H1 (cell line): ENCODE measurements at regions not wholly inside any gene's neighbourhood (a gene's known extent, or its start where the extent isn't known, plus 50 kb on each side); places are given as distances from the start of the nearest gene placed in this dataset.

Experiments
- CTCF ChIA-PET: fragments of 300-600 bp; sonication (Branson Sonifier 250); formaldehyde crosslinking; loops from one replicate; lab custom pipeline; 2021; ENCODE audit not compliant: partially characterized antibody; lab: Charles Lee
- POLR2A ChIA-PET: fragments of 300-600 bp; sonication (Branson Sonifier 250); formaldehyde crosslinking; loops from one replicate; lab custom pipeline; 2021; ENCODE audit warnings: inconsistent platforms; ENCODE audit not compliant: partially characterized antibody; lab: Charles Lee
- DNase-seq, 2 experiments: peaks; one replicate each; pipeline versions ENCODE4 v3.0.0 to v3.0.0-alpha.2; 2010 to 2022; ENCODE audit warnings: low spot score in 2 of 2, low read depth in 1 of 2, mixed read lengths in 1 of 2
- FAIRE-seq: peaks from 2 replicates; lab custom pipeline; 2011; peaks lifted over from hg19 to GRCh38; lab: Jason Lieb, UNC
- H2AFZ ChIP-seq: 2 replicates; pipeline ENCODE4 v1.8.1; 2012; ENCODE audit warnings: low read length, inconsistent platforms
- H2AK5ac ChIP-seq: 2 replicates; pipeline ENCODE4 v1.6.1; 2013; ENCODE audit warnings: low read depth, low read length
- H2BK120ac ChIP-seq: replicated peaks from 2 replicates; pipeline ENCODE3; 2013; ENCODE audit warnings: low read depth, low read length, inconsistent platforms
- H2BK12ac ChIP-seq: 2 replicates; pipeline ENCODE4 v1.6.1; 2013; ENCODE audit warnings: low read depth, low read length
- H2BK15ac ChIP-seq: 2 replicates; pipeline ENCODE4 v1.6.1; 2013; ENCODE audit warnings: low read length
- H2BK20ac ChIP-seq: 2 replicates; pipeline ENCODE4 v1.6.1; 2013; ENCODE audit warnings: low read length
- H2BK5ac ChIP-seq: 2 replicates; pipeline ENCODE4 v1.6.1; 2013; ENCODE audit warnings: low read depth, low read length
- H3K14ac ChIP-seq: 2 replicates; pipeline ENCODE4 v1.6.1; 2013; ENCODE audit warnings: inconsistent platforms; ENCODE audit not compliant: insufficient read length
- H3K18ac ChIP-seq: 2 replicates; pipeline ENCODE4 v1.6.1; 2013; ENCODE audit warnings: low read length; ENCODE audit errors: extremely low read depth
- H3K23ac ChIP-seq: 2 replicates; pipeline ENCODE4 v1.6.1; 2013; ENCODE audit warnings: inconsistent platforms; ENCODE audit not compliant: insufficient read length
- H3K23me2 ChIP-seq: 2 replicates; pipeline ENCODE4 v1.6.1; 2013; ENCODE audit warnings: low read depth, low read length
- H3K27ac ChIP-seq: 2 replicates; pipeline ENCODE4 v1.6.1; 2011; ENCODE audit warnings: low read depth, low read length, inconsistent platforms
- H3K27me3 ChIP-seq, 4 experiments: replicated peaks in 1 of 4; 1 replicate in 1 of 4; 2 replicates in 3 of 4; pipeline versions ENCODE4 v1.6.1 to v1.8.1; 2011 to 2013; ENCODE audit warnings: low read length in 3 of 4, mild to moderate bottlenecking in 3 of 4, inconsistent platforms in 2 of 4, mixed read lengths in 2 of 4, moderate library complexity in 1 of 4; ENCODE audit not compliant: control insufficient read depth in 3 of 4, insufficient read depth in 3 of 4; ENCODE audit errors: extremely low read depth in 1 of 4
- H3K36me3 ChIP-seq, 4 experiments: 2 replicates each; pipeline versions ENCODE4 v1.6.1 to v1.8.1; 2011 to 2013; ENCODE audit warnings: mild to moderate bottlenecking in 4 of 4, low read length in 3 of 4, moderate library complexity in 2 of 4, control low read depth in 1 of 4, inconsistent platforms in 1 of 4; ENCODE audit not compliant: insufficient read depth in 4 of 4, control insufficient read depth in 2 of 4
- H3K4ac ChIP-seq: replicated peaks from 2 replicates; pipeline ENCODE3; 2013; ENCODE audit warnings: low read length, low read depth, mixed read lengths, inconsistent platforms; ENCODE audit not compliant: insufficient read length
- H3K4me1 ChIP-seq, 4 experiments: replicated peaks in 1 of 4; 1 replicate in 1 of 4; 2 replicates in 3 of 4; pipeline versions ENCODE4 v1.6.1 to v1.8.1; 2011 to 2013; ENCODE audit warnings: low read length in 3 of 4, inconsistent platforms in 2 of 4, mixed read lengths in 1 of 4; ENCODE audit not compliant: insufficient read depth in 4 of 4, control insufficient read depth in 3 of 4
- H3K4me2 ChIP-seq, 2 experiments: 2 replicates each; pipeline versions ENCODE4 v1.6.1 to v1.8.1; 2011 to 2013; ENCODE audit warnings: low read depth in 2 of 2, low read length in 2 of 2, control low read depth in 1 of 2, inconsistent platforms in 1 of 2, mild to moderate bottlenecking in 1 of 2; ENCODE audit not compliant: insufficient read depth in 1 of 2
- H3K4me3 ChIP-seq, 4 experiments: fragments of 200-600, 300-600 bp in 1 of 4; sonication (generic), shearing (Covaris generic), sonication (Bioruptor Twin) in 1 of 4; 2 replicates each; pipeline versions ENCODE4 v1.5.1 to v1.8.1; 2011 to 2016; ENCODE audit warnings: low read length in 4 of 4, low read depth in 3 of 4, control low read depth in 2 of 4, inconsistent platforms in 2 of 4, mild to moderate bottlenecking in 2 of 4, mixed read lengths in 1 of 4, moderate library complexity in 1 of 4; ENCODE audit not compliant: insufficient read depth in 2 of 4; ENCODE audit errors: extremely low read depth in 1 of 4
- H3K56ac ChIP-seq: replicated peaks from 2 replicates; pipeline ENCODE3; 2013; ENCODE audit warnings: low read depth, mild to moderate bottlenecking, mixed read lengths, low read length, inconsistent platforms; ENCODE audit not compliant: insufficient read length
- H3K79me1 ChIP-seq: 2 replicates; pipeline ENCODE4 v1.6.1; 2013; ENCODE audit warnings: low read depth, low read length, control low read depth
- H3K79me2 ChIP-seq, 2 experiments: 2 replicates each; pipeline versions ENCODE4 v1.6.1 to v1.8.1; 2012 to 2013; ENCODE audit warnings: low read length in 2 of 2, mild to moderate bottlenecking in 2 of 2, inconsistent platforms in 1 of 2; ENCODE audit not compliant: insufficient read depth in 2 of 2, control insufficient read depth in 1 of 2
- H3K9ac ChIP-seq, 4 experiments: replicated peaks in 1 of 4; 1 replicate in 1 of 4; 2 replicates in 3 of 4; pipeline versions ENCODE4 v1.6.1 to v1.8.1; 2011 to 2013; ENCODE audit warnings: low read depth in 3 of 4, low read length in 3 of 4, control low read depth in 2 of 4, mild to moderate bottlenecking in 2 of 4, moderate library complexity in 2 of 4, inconsistent platforms in 1 of 4; ENCODE audit errors: extremely low read depth in 1 of 4
- H3K9me3 ChIP-seq, 2 experiments: 2 replicates each; pipeline versions ENCODE4 v1.6.1 to v1.8.1; 2012 to 2013; ENCODE audit warnings: mild to moderate bottlenecking in 2 of 2, moderate library complexity in 2 of 2, control low read depth in 1 of 2, inconsistent platforms in 1 of 2, low read depth in 1 of 2, low read length in 1 of 2, mixed read lengths in 1 of 2; ENCODE audit not compliant: insufficient read depth in 2 of 2
- H4K20me1 ChIP-seq, 2 experiments: replicated peaks in 1 of 2; 2 replicates each; pipeline versions ENCODE3 to v1.8.1; 2011 to 2013; ENCODE audit warnings: inconsistent platforms in 2 of 2, low read length in 2 of 2, mild to moderate bottlenecking in 1 of 2; ENCODE audit not compliant: insufficient read depth in 2 of 2, control insufficient read depth in 1 of 2
- H4K5ac ChIP-seq: 2 replicates; pipeline ENCODE4 v1.6.1; 2013; ENCODE audit warnings: low read length, low read depth, mixed read lengths, inconsistent platforms; ENCODE audit not compliant: insufficient read length
- H4K8ac ChIP-seq: 2 replicates; pipeline ENCODE4 v1.8.0; 2013; ENCODE audit warnings: mild to moderate bottlenecking, moderate library complexity, low read length, inconsistent platforms; ENCODE audit not compliant: insufficient read depth; ENCODE audit errors: extremely low read depth
- H4K91ac ChIP-seq: replicated peaks from 2 replicates; pipeline ENCODE3; 2013; ENCODE audit warnings: low read length, mixed read lengths, inconsistent platforms; ENCODE audit not compliant: insufficient read length
- CEBPB ChIP-seq: IDR thresholded peaks from 2 replicates; pipeline ENCODE4 v1.6.1; 2012; ENCODE audit warnings: low read depth, low read length
- EZH2 ChIP-seq: fragments of 200-600 bp; sonication (generic); IDR thresholded peaks from 2 replicates; pipeline ENCODE4 v1.7.1; 2012; ENCODE audit warnings: low read depth, mild to moderate bottlenecking, moderate library complexity, low read length, inconsistent platforms; ENCODE audit not compliant: severe bottlenecking
- FOSL1 ChIP-seq: IDR thresholded peaks from 2 replicates; pipeline ENCODE4 v1.6.1; 2011; ENCODE audit warnings: mild to moderate bottlenecking, low read depth, low read length, moderate library complexity; ENCODE audit not compliant: insufficient read depth
- JUND ChIP-seq: IDR thresholded peaks from 2 replicates; pipeline ENCODE4 v1.6.1; 2011; ENCODE audit warnings: mild to moderate bottlenecking, improper control_type of control experiment, low read length
- NRF1 ChIP-seq: IDR thresholded peaks from 2 replicates; pipeline ENCODE4 v1.6.1; 2011; ENCODE audit warnings: mild to moderate bottlenecking, low read depth, low read length, improper control_type of control experiment
- PHF8 ChIP-seq: fragments of 200-600 bp; sonication (generic); conservative IDR thresholded peaks from 2 replicates; pipeline ENCODE4 v1.7.1; 2012; ENCODE audit warnings: low read depth, mild to moderate bottlenecking, inconsistent platforms, low read length, moderate library complexity
- RBBP5 ChIP-seq: IDR thresholded peaks from 2 replicates; pipeline ENCODE4 v1.7.1; 2012; ENCODE audit warnings: low read depth, mild to moderate bottlenecking, inconsistent platforms, low read length, moderate library complexity, borderline replicate concordance
- SP1 ChIP-seq: IDR thresholded peaks from 2 replicates; pipeline ENCODE4 v1.6.1; 2011; ENCODE audit warnings: low read depth, low read length
- SP2 ChIP-seq: IDR thresholded peaks from 2 replicates; pipeline ENCODE4 v1.6.1; 2012; ENCODE audit warnings: mild to moderate bottlenecking, low read length, inconsistent platforms
- SUZ12 ChIP-seq: fragments of 200-600 bp; sonication (generic); IDR thresholded peaks from 2 replicates; pipeline ENCODE4 v1.6.1; 2012; ENCODE audit warnings: mild to moderate bottlenecking, inconsistent platforms, low read length, moderate library complexity, mixed read lengths
- TAF1 ChIP-seq: IDR thresholded peaks from 2 replicates; pipeline ENCODE4 v1.6.1; 2011; ENCODE audit warnings: mild to moderate bottlenecking, low read depth, low read length
- TBP ChIP-seq: IDR thresholded peaks from 2 replicates; pipeline ENCODE4 v1.6.1; 2011; ENCODE audit warnings: low read depth, low read length, improper control_type of control experiment
- TCF12 ChIP-seq: IDR thresholded peaks from 2 replicates; pipeline ENCODE4 v1.6.1; 2011; ENCODE audit warnings: low read depth, mild to moderate bottlenecking, low read length
- ZNF274 ChIP-seq: IDR thresholded peaks from 2 replicates; pipeline ENCODE4 v1.7.0; 2012; ENCODE audit warnings: low read length, borderline replicate concordance; ENCODE audit errors: extremely low read depth
- WGBS, 2 experiments: shearing (Covaris generic) in 1 of 2; methylation state at CpG; one replicate each; pipeline versions ENCODE4 v1.1.6 to v1.1.7; 2013 to 2015; ENCODE audit warnings: low lambda C conversion rate in 2 of 2, mixed read lengths in 2 of 2, inconsistent platforms in 1 of 2, low coverage in 1 of 2, missing lambda C conversion rate in 1 of 2; ENCODE audit not compliant: insufficient replicate concordance in 2 of 2, insufficient coverage in 1 of 2, insufficient read length in 1 of 2; ENCODE audit errors: extremely low coverage in 1 of 2, missing lambda C conversion rate in 1 of 2; 5-methylcytosine and 5-hydroxymethylcytosine counted together
- TF ChIP-seq, protein P1 (sequence below): IDR thresholded peaks from 2 replicates; pipeline ENCODE4 v1.6.1; 2011; ENCODE audit warnings: low read length, improper control_type of control experiment

DNA sequence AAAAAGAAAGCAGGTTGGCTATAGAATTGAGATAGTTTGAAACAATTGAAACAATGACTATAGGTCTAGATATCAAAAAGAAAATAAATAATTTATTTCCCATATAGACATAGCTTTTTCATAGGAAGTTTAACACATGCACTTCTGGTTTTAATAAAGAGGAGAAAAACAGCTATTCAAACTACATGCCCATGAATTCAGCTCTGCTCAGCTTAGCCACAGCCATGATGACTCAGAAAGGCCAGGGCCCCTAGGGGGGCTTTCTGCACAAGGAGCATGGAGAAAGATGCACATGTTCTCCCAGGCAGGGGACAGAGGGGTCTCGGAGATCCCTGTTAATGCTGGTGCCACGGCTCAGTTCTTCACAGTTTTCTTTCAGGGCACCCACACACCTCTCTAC lies 114.0 kb downstream of the GALC start:
- Histone ChIP-seq H2BK12ac (no peak overlapping the region), H2BK15ac (no peak overlapping the region), H3K4me2 (no peak overlapping the region), H3K79me2 (no peaks in the 10 kb centered on the region), H3K4ac (no peak overlapping the region), H4K8ac (no peak overlapping the region), H2AFZ (no peak overlapping the region), H3K9me3 (no peaks in the 10 kb centered on the region), H3K27ac (no peak overlapping the region), H4K5ac (no peak overlapping the region), H3K4me3 (no peak overlapping the region), H3K14ac (no peak overlapping the region), H4K91ac (no peak overlapping the region), H3K18ac (no peak overlapping the region), H3K56ac (no peak overlapping the region), H3K79me1 (no peaks in the 10 kb centered on the region), H3K4me1 (no peaks in the 10 kb centered on the region), H4K20me1 (no peaks in the 10 kb centered on the region), H2BK20ac (no peak overlapping the region), H2BK120ac (no peak overlapping the region), H3K36me3 (no peaks in the 10 kb centered on the region), H3K27me3 (no peaks in the 10 kb centered on the region), H2BK5ac (no peak overlapping the region), H3K9ac (no peak overlapping the region), H3K23me2 (no peaks in the 10 kb centered on the region; the same call in 1 of the 2 replicates), H2AK5ac (no peak overlapping the region), H3K23ac (no peak overlapping the region)
- DNase-seq = no peak
- ChIA-PET CTCF (interaction anchor here (0.9 to 3.4 kb wide), 3 partner anchors 9 to 28 kb away, joined by 3 to 13 read pairs (median 4); no protein-coding TSS in a partner anchor), POLR2A (no interaction called here)
- WGBS, 2 experiments = 54% methylated on average over 2 of the region's 2 CpGs; no CpG with 5 or more reads in 1 of the 2 experiments
- FAIRE-seq = no peak
- no peak for TF ChIP-seq PHF8
- TF ChIP-seq SP2 = no peak
- no peak for TF ChIP-seq TAF1
- no peak for TF ChIP-seq RBBP5
- TF ChIP-seq NRF1 = no peak
- no peak for TF ChIP-seq ZNF274
- no peak for TF ChIP-seq TBP
- no peak for TF ChIP-seq JUND
- no peak for TF ChIP-seq SP1
- TF ChIP-seq, protein P1, sequence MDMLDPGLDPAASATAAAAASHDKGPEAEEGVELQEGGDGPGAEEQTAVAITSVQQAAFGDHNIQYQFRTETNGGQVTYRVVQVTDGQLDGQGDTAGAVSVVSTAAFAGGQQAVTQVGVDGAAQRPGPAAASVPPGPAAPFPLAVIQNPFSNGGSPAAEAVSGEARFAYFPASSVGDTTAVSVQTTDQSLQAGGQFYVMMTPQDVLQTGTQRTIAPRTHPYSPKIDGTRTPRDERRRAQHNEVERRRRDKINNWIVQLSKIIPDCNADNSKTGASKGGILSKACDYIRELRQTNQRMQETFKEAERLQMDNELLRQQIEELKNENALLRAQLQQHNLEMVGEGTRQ = no peak
- TF ChIP-seq SUZ12 = no peak
- no peak for TF ChIP-seq CEBPB
- TF ChIP-seq FOSL1 = no peak
- no peak for TF ChIP-seq EZH2
- no peak for TF ChIP-seq TCF12
